ENCODE measurements at regions not wholly inside any gene's neighbourhood (a gene's known extent, or its start where the extent isn't known, plus 50 kb on each side); places are given as distances from the start of the nearest gene placed in this dataset.

- Histone ChIP-seq H3K36me3 (no peaks in the 10 kb centered on the region), H3K27ac (no peak overlapping the region), H3K4me1 (no peaks in the 10 kb centered on the region), H3K4me3 (no peak overlapping the region), H3K9me3 (no peaks in the 10 kb centered on the region), H3K27me3 (no peaks in the 10 kb centered on the region)
- no peak for TF ChIP-seq CTCF (IDR thresholded peaks at IDR 0.05)
- ATAC-seq, result no peak
- DNase-seq, result no peak
- intact Hi-C loops (cut with DNase I), result no loop called here
Measured at GRCh38 chr2:187995556-187995955, 296.1 kb upstream of the GULP1 start.

- DNase-seq (no peak), ATAC-seq (no peak)
- TF ChIP-seq CTCF (IDR thresholded peaks at IDR 0.05), result no peak
- H3K9me3 ChIP-seq, result no peaks in the 10 kb centered on the region
- H3K4me1 ChIP-seq, result no peaks in the 10 kb centered on the region
- no peaks in the 10 kb centered on the region for H3K27me3 ChIP-seq
- intact Hi-C loops (cut with DNase I), result no loop called here
- H3K27ac ChIP-seq, result no peak overlapping the region
- H3K4me3 ChIP-seq, result no peak overlapping the region
- H3K36me3 ChIP-seq, result no peaks in the 10 kb centered on the region
Measured at GRCh38 chr2:187996630-187997029, 295.0 kb upstream of the GULP1 start.

DNA sequence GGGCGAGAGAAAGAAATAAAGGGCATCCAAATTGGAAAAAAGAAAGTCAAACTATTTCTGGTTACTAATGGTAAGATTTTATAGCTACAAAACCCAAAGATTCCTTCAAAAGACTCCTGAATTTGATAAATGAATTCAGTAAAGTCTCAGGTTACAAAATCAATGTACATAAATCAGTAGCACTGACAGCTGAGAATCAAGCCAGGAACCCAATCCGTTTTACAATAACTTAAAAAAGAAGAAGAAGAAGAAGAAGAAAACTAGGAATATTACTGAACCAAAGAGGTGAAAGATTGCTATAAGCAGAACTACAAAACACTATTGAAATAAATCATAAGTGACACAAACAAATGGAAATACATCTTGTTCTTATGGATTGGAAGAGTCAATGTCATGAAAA lies 291.5 kb upstream of the GULP1 start:
- no peak for TF ChIP-seq CTCF (IDR thresholded peaks at IDR 0.05)
- H3K4me3 ChIP-seq, result no peak overlapping the region
- no peak for ATAC-seq
- no peaks in the 10 kb centered on the region for H3K36me3 ChIP-seq
- no peak overlapping the region for H3K27ac ChIP-seq
- H3K4me1 ChIP-seq, result no peaks in the 10 kb centered on the region
- DNase-seq, result no peak
- no peaks in the 10 kb centered on the region for H3K9me3 ChIP-seq
- no peaks in the 10 kb centered on the region for H3K27me3 ChIP-seq
- intact Hi-C loops (cut with DNase I), result no loop called here

- H3K9me3 ChIP-seq, result no peaks in the 10 kb centered on the region
- H3K36me3 ChIP-seq, result no peaks in the 10 kb centered on the region
- H3K27ac ChIP-seq, result no peak overlapping the region
- no peaks in the 10 kb centered on the region for H3K27me3 ChIP-seq
- TF ChIP-seq CTCF (IDR thresholded peaks at IDR 0.05), result no peak
- no peak overlapping the region for H3K4me3 ChIP-seq
- H3K4me1 ChIP-seq, result no peaks in the 10 kb centered on the region
- no peak for DNase-seq
- intact Hi-C loops (cut with DNase I), result no loop called here
- ATAC-seq, result no peak
Measured at GRCh38 chr2:188003800-188004199, 287.9 kb upstream of the GULP1 start.

GRCh38 chr2:188013767-188014166 lies 277.9 kb upstream of the GULP1 start:
- Histone ChIP-seq H3K36me3 (no peaks in the 10 kb centered on the region), H3K4me3 (no peak overlapping the region), H3K9me3 (no peaks in the 10 kb centered on the region), H3K27me3 (no peaks in the 10 kb centered on the region), H3K27ac (no peak overlapping the region), H3K4me1 (no peaks in the 10 kb centered on the region)
- intact Hi-C loops (cut with DNase I), result no loop called here
- TF ChIP-seq CTCF (IDR thresholded peaks at IDR 0.05), result no peak
- no peak for ATAC-seq
- no peak for DNase-seq

- H3K36me3 ChIP-seq, result no peaks in the 10 kb centered on the region
- no peaks in the 10 kb centered on the region for H3K9me3 ChIP-seq
- no peak overlapping the region for H3K4me3 ChIP-seq
- intact Hi-C loops (cut with DNase I), result no loop called here
- no peaks in the 10 kb centered on the region for H3K27me3 ChIP-seq
- TF ChIP-seq CTCF (IDR thresholded peaks at IDR 0.05), result no peak
- H3K4me1 ChIP-seq, result no peaks in the 10 kb centered on the region
- ATAC-seq, result no peak
- H3K27ac ChIP-seq, result no peak overlapping the region
- DNase-seq, result no peak
Measured at GRCh38 chr2:188016917-188017316, 274.8 kb upstream of the GULP1 start.
